ENCODE measurements at regions not wholly inside any gene's neighbourhood (a gene's known extent, or its start where the extent isn't known, plus 50 kb on each side); places are given as distances from the start of the nearest gene placed in this dataset.

DNA sequence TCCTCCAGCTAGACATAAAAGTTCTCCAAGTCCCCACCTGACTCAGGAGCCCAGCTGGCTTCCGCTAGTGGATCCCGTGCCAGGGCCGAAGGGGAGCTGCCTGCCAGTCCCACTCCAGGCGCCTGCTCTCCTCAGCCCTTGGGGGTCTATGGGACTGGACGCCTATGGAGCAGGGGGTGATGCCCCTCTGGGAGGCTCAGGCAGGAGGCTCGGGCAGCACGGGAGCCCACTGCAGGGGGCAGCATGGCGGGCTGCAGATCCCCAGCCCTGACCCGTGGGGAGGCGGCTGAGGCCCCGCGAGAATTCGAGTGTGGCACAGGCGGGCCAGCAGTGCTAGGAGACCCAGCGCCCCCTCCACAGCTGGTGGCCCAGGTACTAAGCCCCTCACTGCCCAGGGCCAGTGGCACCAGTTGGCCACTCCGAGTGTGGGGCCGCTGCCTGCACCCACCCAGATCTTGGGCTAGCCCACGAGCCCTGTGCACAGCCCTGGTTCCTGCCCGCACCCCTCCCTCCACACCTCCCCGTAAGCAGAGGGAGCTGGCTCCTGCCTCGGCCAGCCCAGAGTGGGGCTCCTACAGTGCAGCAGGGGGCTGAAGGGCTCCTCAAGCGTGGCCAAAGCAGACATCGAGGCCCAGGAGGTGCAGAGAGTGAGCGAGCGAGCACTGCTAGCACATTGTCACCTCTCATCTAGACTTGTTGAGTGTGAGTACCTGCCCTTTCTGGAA, 221.3 kb upstream of the NSMCE3 start:
- DNase-seq (ENCODE audit: low read depth) = no peak

DNA sequence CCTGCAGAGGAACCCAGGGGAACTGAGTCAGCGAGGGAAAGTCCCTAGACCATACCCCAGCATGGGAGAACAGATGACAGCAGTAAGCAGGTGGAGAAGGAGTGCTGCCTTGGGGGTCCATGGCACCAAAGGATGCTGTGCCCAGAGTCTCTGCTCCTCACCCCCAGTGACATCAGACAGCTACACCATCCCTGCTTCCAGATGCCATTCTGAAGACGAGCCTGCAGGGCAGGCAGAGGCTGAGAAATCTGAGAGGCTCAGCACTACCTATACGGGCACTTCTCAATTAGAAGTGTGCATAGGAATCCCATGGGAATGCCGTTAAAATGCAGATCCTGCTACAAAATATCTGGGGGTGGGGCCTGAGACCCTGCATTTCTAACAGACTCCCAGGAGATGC, 211.3 kb upstream of the NSMCE3 start:
- no peak for DNase-seq (ENCODE audit: low read depth)

DNA sequence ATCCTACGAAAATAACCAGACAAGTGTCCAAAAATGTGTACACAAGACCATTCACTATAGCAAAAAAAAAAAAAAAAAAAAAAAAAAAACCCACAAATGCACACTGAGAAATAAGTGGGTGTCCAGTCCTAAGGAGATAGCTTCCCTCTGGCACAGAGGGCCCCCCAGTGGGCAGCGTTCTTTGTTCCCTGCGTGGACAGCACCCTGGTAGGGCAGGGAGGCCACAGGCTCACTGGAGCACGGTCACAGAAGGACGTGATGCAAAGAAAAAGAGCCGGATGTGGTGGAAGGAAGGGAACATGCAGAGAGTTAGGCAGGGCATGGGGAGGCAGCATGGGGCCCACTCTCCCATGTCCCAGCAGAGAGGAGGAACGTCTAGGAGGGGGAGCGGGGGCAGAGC, 210.7 kb upstream of the NSMCE3 start:
- no peak for DNase-seq (ENCODE audit: low read depth)

DNA sequence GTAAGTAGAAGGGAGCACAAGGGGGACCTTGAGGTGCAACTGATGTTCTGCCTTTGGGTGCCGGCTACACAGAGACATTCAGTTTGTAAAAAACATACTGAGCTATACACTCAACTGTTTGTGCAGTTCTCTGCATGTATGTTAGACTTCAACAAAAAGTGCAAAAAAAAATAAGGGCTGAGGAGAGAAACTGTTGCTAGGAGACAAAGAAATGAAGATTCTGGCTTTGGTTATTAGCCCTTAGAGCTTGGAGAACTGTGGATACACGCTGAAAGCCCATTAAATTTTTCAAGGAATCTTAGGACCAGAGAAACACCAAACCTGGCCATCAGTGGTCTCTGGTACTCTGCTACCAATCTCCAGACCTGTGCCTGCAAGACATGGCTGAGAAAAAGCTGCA, 207.6 kb upstream of the NSMCE3 start:
- DNase-seq (ENCODE audit: low read depth) = no peak

DNA sequence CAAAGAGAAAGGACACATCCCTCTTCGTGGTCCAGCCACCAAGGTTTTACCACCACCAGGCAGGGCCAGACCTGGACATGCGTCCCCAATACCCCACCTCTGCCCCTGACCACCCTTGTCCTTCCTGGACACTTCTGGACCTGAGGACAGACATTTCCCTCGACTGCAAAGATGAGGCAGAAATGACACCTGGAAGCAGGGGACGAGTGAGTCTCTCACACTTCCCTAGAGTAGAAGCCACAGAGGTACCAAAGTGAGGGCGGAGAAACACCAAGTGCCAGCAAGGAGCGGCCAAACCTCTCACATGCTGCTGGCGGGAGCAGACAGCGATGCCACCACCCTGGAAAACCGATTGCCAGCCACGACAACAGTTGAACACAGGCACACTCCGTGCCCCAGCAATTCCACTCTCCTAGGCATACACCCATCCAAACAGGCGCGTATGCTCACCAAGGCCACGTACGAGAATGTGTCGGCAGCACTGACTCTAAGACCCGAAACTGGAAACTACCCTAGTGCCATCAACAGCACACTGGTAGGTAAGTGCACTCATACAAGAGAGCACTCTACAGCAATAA, 207.0 kb upstream of the NSMCE3 start:
- DNase-seq (ENCODE audit: low read depth) = no peak

DNA sequence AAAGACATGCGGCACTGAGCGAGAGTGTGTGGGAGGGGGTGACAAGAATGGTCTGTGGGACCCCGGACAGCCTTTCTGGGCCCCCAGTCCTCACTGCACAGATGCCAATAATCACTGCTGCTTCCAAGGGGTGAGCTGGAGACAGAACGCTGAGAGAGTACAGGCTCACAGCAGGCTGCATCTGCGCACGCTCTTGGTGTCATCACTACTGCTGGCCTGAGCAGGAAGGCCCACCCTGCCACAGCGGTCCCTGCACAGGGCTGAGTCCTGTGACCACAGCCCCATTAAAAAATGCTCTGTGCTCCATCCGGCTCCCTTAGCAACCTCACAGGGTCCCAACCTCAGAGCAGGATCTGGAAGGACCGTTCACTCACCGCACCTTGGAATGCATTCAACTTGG, 205.5 kb upstream of the NSMCE3 start:
- no peak for DNase-seq (ENCODE audit: low read depth)

DNA sequence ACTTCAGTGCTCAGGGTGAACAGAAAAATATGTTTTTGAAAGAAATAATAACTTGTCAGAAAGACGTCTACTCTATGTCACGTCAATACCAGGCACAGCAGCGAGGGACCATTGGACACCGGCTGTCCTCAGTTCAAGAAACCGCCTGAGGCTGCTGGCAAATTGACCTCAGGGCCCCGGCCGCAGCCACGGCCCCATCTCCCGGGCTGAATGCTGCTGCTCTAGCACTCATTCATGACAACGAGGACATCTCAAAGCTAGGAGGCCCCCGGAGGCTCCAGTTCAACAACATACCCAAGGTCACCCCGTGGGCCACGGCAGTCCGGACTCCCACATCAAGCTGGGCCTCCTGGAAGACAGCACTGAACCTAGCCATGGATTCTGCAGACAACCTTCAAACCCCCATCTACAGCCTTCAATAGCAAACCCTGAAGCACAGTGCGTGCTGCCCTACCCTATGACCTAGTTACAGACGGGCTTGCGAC, 204.0 kb upstream of the NSMCE3 start:
- DNase-seq (ENCODE audit: low read depth) = no peak

DNA sequence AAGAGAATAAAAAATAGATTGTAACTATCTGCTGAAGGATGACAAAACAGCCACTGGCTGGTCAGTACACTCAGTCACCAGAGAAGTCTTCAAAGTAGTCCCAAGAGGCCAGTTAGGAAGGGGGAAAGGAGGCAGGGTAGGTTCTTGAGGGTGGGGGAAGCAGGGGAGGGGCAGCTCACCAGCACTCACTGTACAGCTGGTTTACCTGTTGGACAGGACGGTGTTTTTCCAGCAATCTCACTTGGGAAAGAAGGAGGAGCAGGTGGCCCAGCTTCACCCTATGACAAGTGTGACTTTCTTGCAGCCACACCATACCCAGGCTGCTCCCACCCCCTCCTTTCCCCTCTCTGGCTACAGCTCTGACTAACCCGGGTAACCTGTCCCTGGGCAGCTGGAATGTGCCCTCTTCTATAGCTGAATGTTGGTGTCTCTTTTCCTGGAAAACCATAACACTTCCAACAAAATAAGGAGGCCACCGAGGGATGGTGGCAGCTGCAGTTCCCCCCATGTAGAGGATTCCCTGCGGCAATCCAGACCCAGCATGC, 203.4 kb upstream of the NSMCE3 start:
- no peak for DNase-seq (ENCODE audit: low read depth)

DNA sequence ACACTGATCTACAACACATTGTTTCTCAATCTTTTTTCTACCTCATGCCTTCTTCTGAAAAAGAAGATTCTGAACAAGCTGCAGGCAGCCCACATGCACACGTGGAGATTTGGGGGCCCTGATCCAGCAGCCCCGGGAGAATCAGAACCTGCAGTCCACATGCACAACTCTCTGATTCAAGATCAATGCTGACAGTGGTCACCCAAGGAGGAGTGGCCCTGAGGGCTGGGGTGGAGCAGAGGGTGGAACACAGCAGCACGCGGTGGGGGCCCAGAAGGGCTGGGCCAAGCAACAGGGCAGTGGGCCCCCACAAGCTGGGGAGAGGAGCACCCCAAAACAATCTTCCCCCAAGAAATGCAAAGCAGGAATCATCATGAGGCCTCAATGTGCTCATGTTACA, 202.1 kb upstream of the NSMCE3 start:
- no peak for DNase-seq (ENCODE audit: low read depth)

DNA sequence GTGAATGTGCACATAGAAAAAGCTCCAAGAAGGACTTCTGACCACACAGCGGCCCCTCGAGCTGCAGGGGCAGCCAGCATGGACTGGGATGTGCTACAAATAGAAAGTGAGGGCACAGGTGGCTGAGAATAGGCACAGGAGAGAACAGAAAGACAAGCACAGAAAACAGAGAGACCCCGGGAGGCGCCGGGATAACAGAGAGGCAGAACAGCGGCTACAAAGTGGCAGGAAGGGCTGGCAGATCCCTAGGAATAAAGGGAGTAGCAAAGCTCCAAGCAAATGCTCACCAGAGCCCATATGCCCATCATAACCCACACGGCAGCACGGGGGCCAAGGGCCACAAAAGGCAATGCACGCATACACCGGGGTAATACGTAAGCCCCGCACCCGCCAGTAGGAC, 201.7 kb upstream of the NSMCE3 start:
- DNase-seq (ENCODE audit: low read depth) = no peak

DNA sequence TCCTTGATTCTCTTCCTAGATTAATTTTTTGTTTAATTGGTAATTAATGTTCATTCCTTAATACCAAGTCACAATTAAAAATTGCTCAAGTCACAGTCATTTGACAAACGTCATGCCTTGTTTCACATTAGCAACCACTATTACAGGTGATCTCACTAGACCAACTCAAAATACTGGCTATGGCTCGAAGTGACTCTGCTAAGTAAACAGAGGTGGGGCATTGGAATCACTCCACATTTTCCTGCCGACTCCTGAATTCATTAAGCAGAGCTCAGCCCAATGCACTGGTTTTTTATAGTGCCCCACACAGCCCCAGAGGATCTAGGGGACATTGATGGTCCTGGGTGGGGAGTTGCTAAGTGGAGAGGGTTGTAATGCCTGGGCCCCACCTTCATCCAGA, 201.2 kb upstream of the NSMCE3 start:
- DNase-seq (ENCODE audit: low read depth) = no peak

DNA sequence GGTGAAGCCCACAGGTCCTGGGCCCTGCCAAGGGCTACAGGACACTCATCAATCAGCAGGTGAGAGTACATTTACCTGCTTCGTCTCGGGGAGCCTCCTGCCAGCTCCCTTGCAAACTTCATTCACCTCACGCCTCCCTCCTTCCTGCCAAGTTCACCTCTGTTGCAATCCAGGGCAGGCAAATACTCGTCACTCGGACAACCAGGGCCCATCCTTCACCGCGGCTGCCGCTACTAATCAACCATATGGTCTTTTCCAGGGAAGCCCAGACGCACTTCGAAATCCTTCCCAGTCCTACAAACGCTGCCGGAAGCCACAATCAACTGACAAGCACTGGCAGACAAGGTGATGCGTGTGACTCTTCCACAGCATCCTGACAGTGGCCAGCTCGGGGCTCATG, 200.7 kb upstream of the NSMCE3 start:
- no peak for DNase-seq (ENCODE audit: low read depth)

DNA sequence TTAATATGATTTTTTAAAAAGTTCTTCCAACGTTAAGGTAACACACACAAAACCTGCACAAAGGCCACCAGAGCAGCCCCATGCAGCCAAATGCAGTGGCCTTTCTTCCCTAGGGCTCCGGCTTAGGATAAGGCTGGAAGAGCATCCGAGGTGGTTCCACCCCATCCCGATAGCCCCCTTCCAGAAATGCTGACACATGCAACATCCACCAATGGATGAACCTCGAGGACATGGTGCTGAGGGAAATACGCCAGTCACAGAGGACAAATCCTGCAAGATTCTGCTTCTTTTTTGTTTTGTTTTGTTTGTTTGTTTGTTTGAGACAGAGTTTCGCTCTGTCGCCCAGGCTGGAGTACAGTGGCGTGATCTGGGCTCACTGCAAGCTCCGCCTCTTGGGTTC, 199.3 kb upstream of the NSMCE3 start:
- DNase-seq (ENCODE audit: low read depth) = no peak

DNA sequence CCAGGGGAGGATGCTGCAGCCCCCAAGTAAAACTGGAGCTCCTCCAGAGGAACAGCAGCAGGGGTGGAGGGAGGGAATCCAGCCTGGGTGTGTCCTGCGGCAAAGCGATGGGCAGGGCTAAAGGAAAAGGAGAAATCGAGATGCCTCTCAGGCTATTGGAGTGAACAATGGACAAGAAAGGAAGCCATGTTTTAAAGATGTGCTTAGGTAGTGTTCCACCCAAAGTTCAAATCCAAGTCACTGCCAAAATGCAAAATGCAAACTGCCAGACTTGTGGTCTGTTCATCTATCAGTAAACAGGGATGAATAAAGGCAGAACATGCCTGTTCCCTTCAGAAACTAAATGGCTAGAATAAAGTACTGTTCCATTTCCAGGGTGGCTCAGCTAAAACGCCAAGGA, 197.5 kb upstream of the NSMCE3 start:
- no peak for DNase-seq (ENCODE audit: low read depth)

DNA sequence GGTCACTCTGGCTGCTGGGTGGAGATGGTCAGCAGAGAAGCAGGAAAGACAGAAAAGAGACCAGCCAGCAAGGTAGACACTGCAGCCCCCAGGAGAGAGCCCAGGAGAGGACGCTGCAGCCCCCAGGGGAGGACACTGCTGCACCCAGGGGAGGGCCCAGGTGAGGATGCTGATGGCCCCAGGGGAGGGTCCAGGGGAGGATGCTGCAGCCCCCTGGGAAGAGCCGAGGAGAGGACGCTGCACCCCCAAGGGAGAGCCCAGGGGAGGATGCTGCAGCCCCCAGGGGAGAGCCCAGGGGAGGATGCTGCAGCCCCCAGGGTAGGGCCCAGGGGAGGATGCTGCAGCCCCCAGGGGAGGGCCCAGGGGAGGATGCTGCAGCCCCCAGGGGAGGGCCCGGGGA, 196.7 kb upstream of the NSMCE3 start:
- DNase-seq (ENCODE audit: low read depth) = no peak

DNA sequence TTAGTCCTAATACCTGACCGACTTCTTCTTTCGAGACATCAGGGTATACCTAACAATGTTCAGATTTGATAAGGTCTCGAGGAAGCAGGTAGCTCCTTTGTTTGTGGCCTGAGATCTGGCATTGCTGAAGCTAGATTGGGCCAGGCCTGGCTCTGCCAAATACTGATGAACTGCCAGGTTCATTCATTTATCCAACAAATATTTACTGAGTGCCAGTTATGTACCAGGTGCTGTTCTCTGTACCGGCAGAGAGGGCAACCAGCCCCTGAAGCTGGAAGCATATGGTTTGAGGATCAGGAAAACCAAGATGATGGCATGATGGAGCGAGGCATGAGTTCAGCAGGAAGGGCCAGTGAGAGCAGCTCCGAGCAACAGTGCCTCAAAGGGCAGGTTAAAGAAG, 196.2 kb upstream of the NSMCE3 start:
- no peak for DNase-seq (ENCODE audit: low read depth)

DNA sequence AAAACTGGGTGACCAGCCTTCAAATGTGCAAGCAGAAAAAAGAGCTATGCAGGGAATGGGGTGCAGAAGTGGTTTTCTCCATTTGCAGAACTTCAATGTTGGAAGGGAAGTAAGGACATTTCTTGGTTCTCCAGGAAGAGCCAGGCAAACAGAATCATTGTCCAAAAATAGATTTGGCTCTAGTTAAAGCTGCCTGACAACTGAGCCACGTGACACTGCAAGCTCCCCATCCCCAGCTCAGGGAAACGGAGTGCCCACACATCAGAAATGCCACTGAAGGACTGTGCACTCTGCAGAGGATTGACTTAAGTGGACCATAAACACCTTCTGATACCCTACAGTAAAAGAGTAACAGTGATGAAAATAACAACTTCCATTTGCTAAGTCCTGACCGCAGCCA, 195.6 kb upstream of the NSMCE3 start:
- DNase-seq (ENCODE audit: low read depth) = no peak

DNA sequence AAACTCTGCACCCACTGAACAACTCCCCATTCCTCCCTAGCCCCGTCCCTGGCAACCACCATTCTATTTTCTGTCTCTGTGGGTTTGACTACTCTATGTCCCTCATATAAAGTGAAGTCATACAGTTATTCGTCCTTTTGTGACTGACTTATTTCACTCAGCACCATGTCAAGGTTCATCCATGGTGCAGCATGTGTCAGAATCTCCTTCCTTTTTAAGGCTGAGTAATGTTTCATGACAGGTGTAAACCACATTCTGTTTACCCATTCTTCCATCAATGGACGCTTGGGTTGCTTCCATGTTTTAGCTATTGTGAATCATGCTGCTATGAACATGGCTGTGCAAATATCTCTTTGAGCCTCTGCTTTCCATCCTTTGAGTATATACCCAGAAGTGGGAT, 192.3 kb upstream of the NSMCE3 start:
- no peak for DNase-seq (ENCODE audit: low read depth)

DNA sequence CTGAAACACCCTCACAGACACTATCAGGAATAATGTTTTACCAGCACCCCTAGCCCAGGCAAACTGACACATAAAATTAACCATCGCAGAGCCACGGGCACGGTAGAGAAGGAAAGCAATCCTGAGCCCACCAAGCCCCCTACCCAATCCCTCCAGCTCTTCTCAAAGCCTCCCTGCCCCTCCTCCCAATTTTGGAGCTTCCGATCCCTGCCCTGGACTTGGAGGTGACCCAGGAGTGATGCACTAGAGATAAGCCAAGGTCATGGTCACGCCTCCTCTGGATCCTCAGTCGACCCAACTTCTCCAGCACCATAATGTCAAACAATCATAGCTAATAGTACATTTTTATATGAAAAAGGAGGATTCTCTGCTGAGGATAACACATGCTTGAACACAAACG, 188.7 kb upstream of the NSMCE3 start:
- DNase-seq (ENCODE audit: low read depth) = no peak

DNA sequence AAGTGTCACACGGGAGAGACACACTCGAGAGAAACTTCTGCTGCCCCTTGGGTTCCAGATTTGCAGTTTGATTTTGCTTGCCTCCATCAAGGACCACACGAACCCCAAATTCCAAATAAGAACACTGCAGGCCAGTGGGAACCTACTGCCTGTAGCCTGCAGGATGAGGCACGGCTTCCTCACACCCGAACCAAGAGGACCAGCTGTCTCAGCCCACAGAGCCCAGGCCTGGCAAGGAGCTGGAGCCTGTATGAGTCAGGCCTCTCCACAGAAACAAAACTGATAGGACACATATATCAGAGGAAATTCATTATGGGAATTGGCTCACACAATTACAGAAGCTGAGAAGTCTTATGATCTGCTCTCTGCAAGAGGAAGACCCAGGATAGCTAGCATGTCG, 188.1 kb upstream of the NSMCE3 start:
- DNase-seq (ENCODE audit: low read depth) = no peak

DNA sequence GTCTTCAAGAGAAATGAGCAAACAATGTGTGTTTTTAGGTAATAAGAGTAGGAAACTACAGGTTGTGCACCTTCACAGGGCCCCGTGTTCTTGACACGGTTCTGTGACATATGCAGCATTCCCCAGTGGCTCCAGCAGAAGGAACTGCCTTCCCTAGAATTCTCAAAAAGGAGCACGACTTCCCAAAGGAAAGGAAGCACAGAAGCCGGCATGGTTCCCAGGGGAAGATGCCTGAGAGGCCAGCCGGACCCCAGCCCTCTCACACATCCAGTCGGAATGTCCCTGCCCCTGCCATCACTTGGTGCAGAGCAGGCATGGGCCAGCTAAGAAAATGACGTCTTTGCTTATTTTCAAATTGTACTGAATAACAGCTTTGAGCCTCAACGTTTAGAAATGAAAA, 187.3 kb upstream of the NSMCE3 start:
- no peak for DNase-seq (ENCODE audit: low read depth)

DNA sequence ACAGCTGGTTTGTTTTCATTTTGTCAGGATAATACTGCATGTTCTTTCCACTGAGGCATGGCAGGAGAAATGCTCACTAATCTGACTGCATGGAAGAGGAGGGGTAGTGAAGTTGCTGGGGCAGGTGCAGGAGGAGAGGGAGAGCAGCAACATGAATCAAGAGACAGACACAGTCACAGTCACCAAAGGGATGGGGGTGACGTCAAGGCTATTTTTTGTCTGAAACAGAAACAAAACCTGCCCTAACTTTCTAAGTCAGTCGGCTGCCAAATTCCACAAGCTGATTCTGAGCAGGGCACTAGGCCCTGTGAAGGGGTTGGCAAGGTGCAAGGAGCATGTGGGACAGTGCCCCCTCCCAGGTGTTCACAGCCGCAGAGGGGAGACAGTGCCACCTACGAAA, 186.6 kb upstream of the NSMCE3 start:
- DNase-seq (ENCODE audit: low read depth) = no peak

DNA sequence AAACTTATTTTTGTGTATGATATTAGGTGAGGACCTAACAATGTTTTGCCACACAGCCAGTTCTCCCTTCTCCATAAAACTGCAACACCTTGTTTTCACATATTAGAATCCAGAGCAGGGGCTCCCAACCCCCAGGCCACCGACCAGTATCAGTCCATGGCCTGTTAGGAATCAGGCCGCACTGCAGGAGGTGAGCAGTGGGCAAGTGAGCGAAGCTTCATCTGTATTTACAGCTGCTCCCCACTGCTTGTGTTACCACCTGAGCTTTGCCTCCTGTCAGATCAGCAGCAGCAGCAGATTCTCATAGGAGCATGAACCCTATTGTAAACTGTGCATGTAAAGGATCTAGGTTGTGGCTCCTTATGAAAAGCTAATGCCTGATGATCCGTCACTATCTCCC, 185.9 kb upstream of the NSMCE3 start:
- no peak for DNase-seq (ENCODE audit: low read depth)

DNA sequence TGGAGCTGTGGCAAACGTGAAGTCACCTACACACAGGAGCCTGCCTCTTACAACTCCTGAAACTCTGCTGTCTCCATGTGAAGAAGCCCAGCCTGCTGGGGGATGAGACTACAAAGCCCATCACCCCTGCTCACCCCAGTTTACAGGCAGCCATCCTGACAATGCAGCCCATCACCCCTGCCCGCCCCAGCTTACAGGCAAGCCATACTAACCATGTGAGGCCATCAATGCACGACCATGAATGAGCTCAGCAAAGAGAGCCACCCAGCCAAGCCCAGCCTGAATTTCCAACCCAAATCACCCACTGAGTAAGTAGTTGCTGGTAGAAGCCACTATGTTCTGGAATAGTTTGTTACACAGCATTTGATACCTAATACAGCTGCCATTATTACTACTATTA, 185.4 kb upstream of the NSMCE3 start:
- DNase-seq (ENCODE audit: low read depth) = no peak

All from non-pigmented ciliary epithelial cell (primary cell).